Smooth muscle cell (in vitro differentiated cells): ENCODE measurements at regions not wholly inside any gene's neighbourhood (a gene's known extent, or its start where the extent isn't known, plus 50 kb on each side); places are given as distances from the start of the nearest gene placed in this dataset.

Experiments
- DNase-seq: peaks from one replicate; lab custom pipeline; 2025; ENCODE audit not compliant: unreplicated experiment; lab: John Stamatoyannopoulos, UW
- H2AFZ ChIP-seq: fragments of 200-600 bp; sonication (generic); 2 replicates; pipeline ENCODE4 v1.6.0; 2016; ENCODE audit warnings: antibody characterized with exemption, low read depth, mild to moderate bottlenecking
- H3F3A ChIP-seq: fragments of 200-600 bp; sonication (generic); 2 replicates; pipeline ENCODE4 v1.6.0; 2017; ENCODE audit warnings: antibody characterized with exemption, low read depth
- H3K27ac ChIP-seq: fragments of 200-600 bp; sonication (generic); 2 replicates; pipeline ENCODE4 v1.5.1; 2016; ENCODE audit warnings: low read depth, mild to moderate bottlenecking
- H3K27me3 ChIP-seq: fragments of 200-600 bp; sonication (generic); 2 replicates; pipeline ENCODE4 v1.6.1; 2016; ENCODE audit warnings: low read depth, mild to moderate bottlenecking
- H3K36me3 ChIP-seq: fragments of 200-600 bp; sonication (generic); 2 replicates; pipeline ENCODE4 v1.5.1; 2016; ENCODE audit warnings: low read depth
- H3K4me1 ChIP-seq: fragments of 200-600 bp; sonication (generic); 2 replicates; pipeline ENCODE4 v1.5.1; 2016; ENCODE audit warnings: low read depth
- H3K4me2 ChIP-seq: fragments of 200-600 bp; sonication (generic); 2 replicates; pipeline ENCODE4 v1.6.0; 2016; ENCODE audit warnings: mild to moderate bottlenecking
- H3K4me3 ChIP-seq: fragments of 200-600 bp; sonication (generic); 2 replicates; pipeline ENCODE4 v1.5.1; 2016; ENCODE audit warnings: mild to moderate bottlenecking
- H3K79me2 ChIP-seq: fragments of 200-600 bp; sonication (generic); 2 replicates; pipeline ENCODE4 v1.6.0; 2016; ENCODE audit warnings: low read depth, mild to moderate bottlenecking
- H3K9ac ChIP-seq: fragments of 200-600 bp; sonication (generic); 2 replicates; pipeline ENCODE4 v1.6.0; 2016; ENCODE audit warnings: low read depth
- H3K9me3 ChIP-seq: fragments of 200-600 bp; sonication (generic); replicated peaks from 2 replicates; pipeline ENCODE4 v1.5.1; 2016; ENCODE audit warnings: low read depth
- H4K20me1 ChIP-seq: fragments of 200-600 bp; sonication (generic); 2 replicates; pipeline ENCODE4 v1.6.0; 2016; ENCODE audit warnings: low read depth
- WGBS: methylation state at CpG from one replicate; pipeline ENCODE4 v1.1.7; 2016; ENCODE audit warnings: low lambda C conversion rate; 5-methylcytosine and 5-hydroxymethylcytosine counted together
- TF ChIP-seq, protein P1 (sequence below): fragments of 200-600 bp; sonication (generic); IDR thresholded peaks from 2 replicates; pipeline ENCODE4 v1.5.1; 2017; ENCODE audit warnings: borderline replicate concordance, mild to moderate bottlenecking, antibody characterized with exemption; ENCODE audit not compliant: insufficient read depth, poor library complexity, severe bottlenecking

- H3K36me3 ChIP-seq = no peaks in the 10 kb centered on the region
- no peaks in the 10 kb centered on the region for H3K9me3 ChIP-seq
- no peaks in the 10 kb centered on the region for H3K27me3 ChIP-seq
- no peak overlapping the region for H3K27ac ChIP-seq
- WGBS = 98% methylated on average over 2 of the region's 2 CpGs
- no peak overlapping the region for H3K4me2 ChIP-seq
- TF ChIP-seq, protein P1, sequence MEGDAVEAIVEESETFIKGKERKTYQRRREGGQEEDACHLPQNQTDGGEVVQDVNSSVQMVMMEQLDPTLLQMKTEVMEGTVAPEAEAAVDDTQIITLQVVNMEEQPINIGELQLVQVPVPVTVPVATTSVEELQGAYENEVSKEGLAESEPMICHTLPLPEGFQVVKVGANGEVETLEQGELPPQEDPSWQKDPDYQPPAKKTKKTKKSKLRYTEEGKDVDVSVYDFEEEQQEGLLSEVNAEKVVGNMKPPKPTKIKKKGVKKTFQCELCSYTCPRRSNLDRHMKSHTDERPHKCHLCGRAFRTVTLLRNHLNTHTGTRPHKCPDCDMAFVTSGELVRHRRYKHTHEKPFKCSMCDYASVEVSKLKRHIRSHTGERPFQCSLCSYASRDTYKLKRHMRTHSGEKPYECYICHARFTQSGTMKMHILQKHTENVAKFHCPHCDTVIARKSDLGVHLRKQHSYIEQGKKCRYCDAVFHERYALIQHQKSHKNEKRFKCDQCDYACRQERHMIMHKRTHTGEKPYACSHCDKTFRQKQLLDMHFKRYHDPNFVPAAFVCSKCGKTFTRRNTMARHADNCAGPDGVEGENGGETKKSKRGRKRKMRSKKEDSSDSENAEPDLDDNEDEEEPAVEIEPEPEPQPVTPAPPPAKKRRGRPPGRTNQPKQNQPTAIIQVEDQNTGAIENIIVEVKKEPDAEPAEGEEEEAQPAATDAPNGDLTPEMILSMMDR = no peak
- H3K9ac ChIP-seq = no peak overlapping the region
- H3K4me1 ChIP-seq = no peaks in the 10 kb centered on the region
- no peaks in the 10 kb centered on the region for H3K79me2 ChIP-seq
- no peak overlapping the region for H3K4me3 ChIP-seq
- no peaks in the 10 kb centered on the region for H4K20me1 ChIP-seq
- no peaks in the 10 kb centered on the region for H3F3A ChIP-seq
- H2AFZ ChIP-seq = no peak overlapping the region
- DNase-seq = no peak
Observed at GRCh38 chr7:13189668-13190067, 502.2 kb downstream of the ARL4A start.

GRCh38 chr7:13197501-13197900 lies 510.1 kb downstream of the ARL4A start:
- H3K9ac ChIP-seq = no peak overlapping the region
- no peak overlapping the region for H3K27ac ChIP-seq
- H3K4me1 ChIP-seq = no peaks in the 10 kb centered on the region
- H3K27me3 ChIP-seq = no peaks in the 10 kb centered on the region
- H3F3A ChIP-seq = no peaks in the 10 kb centered on the region
- no peaks in the 10 kb centered on the region for H4K20me1 ChIP-seq
- no peak overlapping the region for H3K4me2 ChIP-seq
- no peaks in the 10 kb centered on the region for H3K79me2 ChIP-seq
- no peaks in the 10 kb centered on the region for H3K9me3 ChIP-seq
- TF ChIP-seq, protein P1 = no peak
- H3K4me3 ChIP-seq = no peak overlapping the region
- DNase-seq = no peak
- H2AFZ ChIP-seq = no peak overlapping the region
- no peaks in the 10 kb centered on the region for H3K36me3 ChIP-seq
- 92% methylated on average over 2 of the region's 2 CpGs for WGBS

DNA sequence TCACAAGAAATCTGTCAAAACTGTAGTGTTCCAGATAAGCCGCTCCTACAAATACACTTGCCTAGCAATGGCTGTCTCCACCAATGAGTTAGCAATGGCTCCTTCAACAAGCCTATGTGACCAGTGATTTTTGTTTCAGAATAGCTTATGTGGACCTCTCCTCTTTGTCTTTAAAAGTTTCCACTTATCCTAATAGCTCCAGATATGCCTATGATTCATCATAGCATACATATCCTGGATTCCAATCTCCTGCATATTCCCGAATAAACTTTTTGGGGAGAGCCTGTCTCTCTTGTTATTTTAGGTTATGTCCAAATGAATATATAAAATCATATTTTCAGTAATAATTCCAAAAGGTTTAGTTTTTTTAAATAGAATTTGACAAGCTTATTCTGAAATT lies 510.6 kb downstream of the ARL4A start:
- Histone ChIP-seq H3K4me1 (no peaks in the 10 kb centered on the region), H3K4me3 (no peak overlapping the region), H3K79me2 (no peaks in the 10 kb centered on the region), H3K27me3 (no peaks in the 10 kb centered on the region), H3K4me2 (no peak overlapping the region), H3K27ac (no peak overlapping the region), H3K36me3 (no peaks in the 10 kb centered on the region), H4K20me1 (no peaks in the 10 kb centered on the region), H3F3A (no peaks in the 10 kb centered on the region), H3K9me3 (no peaks in the 10 kb centered on the region), H2AFZ (no peak overlapping the region), H3K9ac (no peak overlapping the region)
- no peak for DNase-seq
- TF ChIP-seq, protein P1 = no peak
- WGBS = 78% methylated on average over 2 of the region's 2 CpGs

DNA sequence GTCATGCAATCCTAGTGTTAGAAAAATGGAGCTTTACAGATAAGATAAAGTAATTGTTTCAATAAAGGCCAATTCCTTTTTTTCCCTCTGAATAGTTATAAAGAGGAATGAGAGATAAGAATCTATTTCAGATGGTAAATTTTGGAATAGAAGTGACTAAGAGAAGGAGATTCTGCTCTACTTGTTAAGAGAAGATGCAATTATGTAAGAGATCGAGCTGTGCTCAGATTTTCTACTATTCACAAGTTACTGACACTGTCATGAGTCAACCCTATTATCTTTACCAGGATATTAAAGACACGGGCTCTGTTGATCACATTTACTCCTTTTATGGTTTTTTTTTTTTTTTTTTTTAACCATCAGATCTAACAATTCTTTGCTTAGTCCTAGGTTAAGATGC lies 511.3 kb downstream of the ARL4A start:
- WGBS = 41% methylated on average over 2 of the region's 2 CpGs
- TF ChIP-seq, protein P1 = no peak
- Histone ChIP-seq H3K27me3 (no peaks in the 10 kb centered on the region), H3K9ac (no peak overlapping the region), H3K36me3 (no peaks in the 10 kb centered on the region), H3K4me2 (no peak overlapping the region), H3K27ac (no peak overlapping the region), H3K79me2 (no peaks in the 10 kb centered on the region), H3F3A (no peaks in the 10 kb centered on the region), H3K4me1 (no peaks in the 10 kb centered on the region), H4K20me1 (no peaks in the 10 kb centered on the region), H3K9me3 (no peaks in the 10 kb centered on the region), H3K4me3 (no peak overlapping the region), H2AFZ (no peak overlapping the region)
- DNase-seq = no peak
